Mononuclear cell (primary cell): ENCODE measurements at regions not wholly inside any gene's neighbourhood (a gene's known extent, or its start where the extent isn't known, plus 50 kb on each side); places are given as distances from the start of the nearest gene placed in this dataset.
"Not testable (repeated sequence)": the region's sequence is repeated elsewhere in the genome, so short reads cannot be mapped to it uniquely, and the experiment has no call there.

Source experiments
- H3K27me3 ChIP-seq: 2 replicates; pipeline ENCODE4 v1.6.0; 2011; ENCODE audit warnings: low read length, control low read depth; ENCODE audit not compliant: insufficient read depth
- H3K4me1 ChIP-seq: 2 replicates; pipeline ENCODE4 v1.5.1; 2011; ENCODE audit warnings: mild to moderate bottlenecking, low read length, control low read depth; ENCODE audit not compliant: insufficient read depth
- H3K4me3 ChIP-seq: 2 replicates; pipeline ENCODE4 v1.5.1; 2011; ENCODE audit warnings: mild to moderate bottlenecking, low read length, moderate library complexity
- H3K9me3 ChIP-seq: 2 replicates; pipeline ENCODE4 v1.5.1; 2011; ENCODE audit warnings: low read depth, mild to moderate bottlenecking, control low read depth, low read length

DNA sequence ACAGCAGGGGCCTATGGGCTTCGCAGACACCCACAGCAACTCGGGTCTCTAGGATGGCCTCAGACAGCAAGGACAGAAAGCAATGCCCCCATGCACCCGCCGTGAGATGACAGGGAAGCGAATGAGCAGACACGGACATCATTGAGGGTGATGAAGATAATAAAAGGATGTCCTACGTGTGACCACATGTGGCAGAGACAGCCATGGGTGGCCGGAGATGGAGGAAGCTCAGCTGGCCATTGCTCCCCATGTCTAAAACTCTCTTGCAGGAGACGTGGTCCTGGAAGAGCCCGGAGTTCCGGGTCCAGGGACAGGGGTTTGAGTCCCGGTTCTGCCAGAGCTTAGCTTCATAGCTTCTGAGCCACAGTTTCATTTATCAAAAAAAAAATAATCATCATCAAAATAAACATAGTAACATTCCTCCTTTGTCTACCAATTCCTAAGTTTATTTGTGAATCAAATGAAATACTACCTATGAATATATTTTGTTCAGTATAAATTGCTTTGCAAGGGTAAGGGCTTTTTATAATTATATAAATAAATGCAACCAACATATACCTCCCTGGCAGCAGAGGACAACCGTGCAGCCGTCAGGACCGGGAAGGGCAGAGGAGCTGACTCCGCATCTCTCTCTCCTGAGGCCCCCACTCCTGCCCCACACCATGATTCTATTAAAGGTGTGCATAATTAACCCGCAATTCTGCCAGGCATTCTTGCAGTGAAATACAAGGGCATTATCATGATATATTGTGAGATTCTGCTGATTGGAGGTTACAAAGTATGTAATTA, 401.4 kb upstream of the MYT1L start:
- H3K27me3 ChIP-seq: no peaks in the 10 kb centered on the region
- H3K4me3 ChIP-seq: no peak overlapping the region
- H3K9me3 ChIP-seq: no peaks in the 10 kb centered on the region
- no peaks in the 10 kb centered on the region for H3K4me1 ChIP-seq

DNA sequence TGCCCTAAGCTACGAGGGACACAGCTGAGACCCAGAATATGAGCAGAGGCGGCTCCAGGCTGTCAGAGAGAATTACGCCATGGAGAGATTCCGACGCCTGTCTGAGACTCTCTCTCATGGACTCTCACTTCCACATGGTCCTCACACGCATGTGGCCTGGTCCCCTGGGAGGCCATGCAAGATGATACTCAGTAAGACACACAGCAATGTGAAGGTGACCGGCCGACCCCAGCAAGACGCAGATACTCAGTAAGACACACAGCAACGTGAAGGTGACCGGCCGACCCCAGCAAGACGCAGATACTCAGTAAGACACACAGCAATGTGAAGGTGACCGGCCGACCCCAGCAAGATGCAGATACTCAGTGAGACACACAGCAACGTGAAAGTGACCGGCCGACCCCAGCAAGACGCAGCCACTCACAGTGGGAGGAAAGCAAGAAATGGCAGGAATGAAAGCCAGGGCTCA, 400.8 kb upstream of the MYT1L start:
- Histone ChIP-seq H3K27me3 (no peaks in the 10 kb centered on the region), H3K4me3 (no peak overlapping the region), H3K9me3 (no peaks in the 10 kb centered on the region), H3K4me1 (no peaks in the 10 kb centered on the region)

DNA sequence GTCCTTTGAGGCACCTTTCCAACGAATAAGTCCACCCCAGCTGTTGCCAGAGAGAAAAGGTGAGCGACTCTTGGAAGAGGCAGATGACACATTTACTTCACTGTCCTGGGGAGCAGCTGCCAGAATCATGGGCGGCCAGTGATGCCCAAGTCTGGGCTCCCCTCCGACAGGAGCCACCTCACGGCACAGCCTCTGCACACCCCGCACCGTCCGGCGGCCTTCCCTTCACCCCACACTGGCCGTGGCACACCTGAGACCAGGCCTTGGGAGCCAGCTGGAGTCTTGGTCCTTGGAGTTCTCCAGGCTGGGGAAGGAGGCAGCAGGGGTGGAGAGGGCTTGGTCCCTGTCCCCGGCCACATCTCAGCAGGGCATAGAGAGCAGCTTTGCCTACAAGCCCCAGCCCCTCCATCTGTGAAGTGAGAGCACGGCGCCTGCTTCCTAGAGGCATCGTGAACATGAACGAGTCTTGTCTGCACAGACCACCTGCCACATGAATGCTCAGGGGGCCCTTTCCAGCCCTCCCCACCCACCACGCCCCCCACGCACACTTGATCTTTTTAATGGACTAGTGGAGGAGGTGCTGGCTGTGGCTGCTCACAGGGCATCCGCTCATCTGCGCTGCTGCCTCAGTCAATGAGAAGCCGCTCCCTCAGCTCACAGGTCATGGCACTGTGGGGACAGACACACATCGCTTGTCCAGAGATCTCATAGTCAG, 400.2 kb upstream of the MYT1L start:
- no peaks in the 10 kb centered on the region for H3K4me1 ChIP-seq
- no peak overlapping the region for H3K4me3 ChIP-seq
- no peaks in the 10 kb centered on the region for H3K27me3 ChIP-seq
- no peaks in the 10 kb centered on the region for H3K9me3 ChIP-seq

- H3K27me3 ChIP-seq: no peaks in the 10 kb centered on the region
- H3K9me3 ChIP-seq: no peaks in the 10 kb centered on the region
- no peak overlapping the region for H3K4me3 ChIP-seq
- no peaks in the 10 kb centered on the region for H3K4me1 ChIP-seq
Measured at GRCh38 chr2:2730301-2730833, 399.3 kb upstream of the MYT1L start.

- Histone ChIP-seq H3K9me3 (no peaks in the 10 kb centered on the region), H3K27me3 (no peaks in the 10 kb centered on the region), H3K4me1 (no peaks in the 10 kb centered on the region), H3K4me3 (no peak overlapping the region)
Measured at GRCh38 chr2:2729246-2729645, 398.2 kb upstream of the MYT1L start.

- Histone ChIP-seq H3K4me1 (no peaks in the 10 kb centered on the region), H3K27me3 (no peaks in the 10 kb centered on the region), H3K4me3 (no peak overlapping the region), H3K9me3 (no peaks in the 10 kb centered on the region)
Measured at GRCh38 chr2:2728635-2729034, 397.6 kb upstream of the MYT1L start.

- H3K27me3 ChIP-seq: no peaks in the 10 kb centered on the region
- no peak overlapping the region for H3K4me3 ChIP-seq
- no peaks in the 10 kb centered on the region for H3K4me1 ChIP-seq
- no peaks in the 10 kb centered on the region for H3K9me3 ChIP-seq
Measured at GRCh38 chr2:2727876-2728511, 396.9 kb upstream of the MYT1L start.

- Histone ChIP-seq H3K27me3 (no peaks in the 10 kb centered on the region), H3K4me1 (no peaks in the 10 kb centered on the region), H3K9me3 (no peaks in the 10 kb centered on the region), H3K4me3 (no peak overlapping the region)
Measured at GRCh38 chr2:2726163-2726562, 395.1 kb upstream of the MYT1L start.

DNA sequence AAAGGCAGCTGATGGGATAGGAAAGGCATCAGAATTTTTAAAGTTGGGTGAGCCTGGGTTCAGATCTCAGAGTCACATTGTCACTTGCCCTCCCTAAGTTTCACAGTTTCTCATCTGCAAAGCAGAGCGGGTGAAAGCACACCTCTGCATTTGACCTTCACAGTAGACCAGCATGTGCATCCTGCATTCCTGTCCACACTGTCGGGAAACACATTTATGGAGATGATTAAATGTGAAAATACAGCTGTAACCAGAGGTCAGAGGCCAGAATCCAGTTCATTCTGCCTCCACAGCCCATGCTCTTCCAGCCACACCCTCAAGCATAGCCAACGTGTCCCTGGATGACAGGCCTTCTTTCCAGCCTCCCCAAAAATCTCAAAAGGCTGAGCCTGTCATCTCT, 392.0 kb upstream of the MYT1L start:
- Histone ChIP-seq H3K27me3 (no peaks in the 10 kb centered on the region), H3K4me3 (no peak overlapping the region), H3K9me3 (no peaks in the 10 kb centered on the region), H3K4me1 (no peaks in the 10 kb centered on the region)

- Histone ChIP-seq H3K4me1 (no peaks in the 10 kb centered on the region), H3K4me3 (no peak overlapping the region), H3K9me3 (no peaks in the 10 kb centered on the region), H3K27me3 (no peaks in the 10 kb centered on the region)
Measured at GRCh38 chr2:2721296-2721835, 390.3 kb upstream of the MYT1L start.

GRCh38 chr2:2720806-2721205, 389.7 kb upstream of the MYT1L start:
- not testable (repeated sequence) for H3K4me3 ChIP-seq, H3K27me3 ChIP-seq, H3K4me1 ChIP-seq, H3K9me3 ChIP-seq

DNA sequence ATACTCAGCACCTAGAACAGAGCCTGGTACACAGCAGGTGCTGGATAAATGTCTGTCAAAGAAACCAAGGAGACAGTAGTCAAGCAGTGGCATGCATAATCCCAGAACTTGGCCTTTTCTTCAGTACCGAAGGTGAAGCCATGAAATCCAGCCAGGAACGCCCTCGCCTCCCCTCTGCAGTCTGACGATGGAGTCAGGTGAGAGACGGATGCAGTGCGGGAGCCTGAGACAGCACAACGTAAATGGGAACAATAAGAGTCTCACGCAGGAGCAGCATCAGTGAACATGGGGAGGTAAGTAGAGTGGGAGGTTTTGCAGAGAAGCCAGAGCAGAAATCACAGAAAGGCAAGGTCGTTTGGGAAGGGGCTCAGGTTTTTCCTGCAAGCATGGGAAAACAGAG, 389.3 kb upstream of the MYT1L start:
- H3K4me1 ChIP-seq: no peaks in the 10 kb centered on the region
- no peak overlapping the region for H3K4me3 ChIP-seq
- H3K27me3 ChIP-seq: no peaks in the 10 kb centered on the region
- no peaks in the 10 kb centered on the region for H3K9me3 ChIP-seq

GRCh38 chr2:2719781-2720180, 388.7 kb upstream of the MYT1L start:
- Histone ChIP-seq H3K4me3 (no peak overlapping the region), H3K4me1 (no peaks in the 10 kb centered on the region), H3K9me3 (no peaks in the 10 kb centered on the region), H3K27me3 (no peaks in the 10 kb centered on the region)

GRCh38 chr2:2719015-2719414, 387.9 kb upstream of the MYT1L start:
- Histone ChIP-seq H3K9me3 (no peaks in the 10 kb centered on the region), H3K27me3 (no peaks in the 10 kb centered on the region), H3K4me3 (no peak overlapping the region), H3K4me1 (no peaks in the 10 kb centered on the region)

DNA sequence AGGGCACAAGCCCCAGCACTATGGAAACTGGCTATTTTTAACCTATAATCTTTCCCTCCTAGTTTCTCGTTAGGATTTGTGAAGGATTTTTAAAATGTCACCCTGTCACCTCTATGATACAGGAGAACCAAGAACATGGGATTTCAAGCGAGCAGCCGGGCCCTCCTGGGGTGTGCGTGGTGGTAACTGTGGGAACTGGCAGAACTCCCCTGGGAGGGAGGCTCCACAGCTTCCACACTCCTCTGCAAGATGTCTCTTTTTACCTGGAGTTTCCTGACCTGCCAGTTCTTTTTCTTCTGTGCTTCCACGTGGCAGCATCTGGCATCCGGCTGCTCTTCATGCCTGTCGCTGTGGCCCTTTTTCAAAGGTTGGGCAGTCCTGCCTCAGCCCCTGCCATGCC, 386.3 kb upstream of the MYT1L start:
- Histone ChIP-seq H3K4me3 (no peak overlapping the region), H3K4me1 (no peaks in the 10 kb centered on the region), H3K27me3 (no peaks in the 10 kb centered on the region), H3K9me3 (no peaks in the 10 kb centered on the region)
